ENCODE measurements at regions not wholly inside any gene's neighbourhood (a gene's known extent, or its start where the extent isn't known, plus 50 kb on each side); places are given as distances from the start of the nearest gene placed in this dataset.

- ATAC-seq (no peak), DNase-seq (ENCODE audit: low read depth, low spot score) (no peak)
- Histone ChIP-seq H3K4me1 (ENCODE audit: control insufficient read depth, insufficient read depth, low read length) (no peaks in the 10 kb centered on the region), H3K36me3 (ENCODE audit: control insufficient read depth, insufficient read depth, low read length) (no peaks in the 10 kb centered on the region), H3K9me3 (ENCODE audit: control insufficient read depth, insufficient read depth, low read depth, low read length) (no peaks in the 10 kb centered on the region), H3K27ac (ENCODE audit: low read length) (no peak overlapping the region), H3K27me3 (ENCODE audit: control insufficient read depth, insufficient read depth, low read length) (no peaks in the 10 kb centered on the region), H3K4me3 (ENCODE audit: low read depth in 2 of 2, low read length in 2 of 2) (no peak overlapping the region)
- in situ Hi-C loops (cut with HindIII; ENCODE audit: low pct_unique_long_range_greater_than_20kb, low sequenced_read_pairs), result no loop called here
- CTCF ChIA-PET, result no interaction called here
- intact Hi-C loops (cut with micrococcal nuclease; ENCODE audit: unreplicated experiment), result no loop called here
- no TSS peak for BruUV-seq (replicated peaks)
- TF ChIP-seq REST (IDR thresholded peaks at IDR 0.05; ENCODE audit: insufficient read depth in 1 of 2, low read depth in 2 of 2, low read length in 1 of 2) (no peak), POLR2AphosphoS5 (IDR thresholded peaks at IDR 0.05; ENCODE audit: low read depth, low read length) (no peak), SIN3A (IDR thresholded peaks at IDR 0.05; ENCODE audit: borderline replicate concordance, insufficient read depth, low read depth, low read length) (no peak), CTCF (IDR thresholded peaks at IDR 0.05) (no peak), TCF7L2 (IDR thresholded peaks at IDR 0.05; ENCODE audit: low read depth, low read length) (no peak)
- POLR2A ChIA-PET, result no interaction called here
These were observed 235.0 kb upstream of the FGGY start for GRCh38 chr1:59061876-59062275.

- no peaks in the 10 kb centered on the region for H3K4me1 ChIP-seq (ENCODE audit: control insufficient read depth, insufficient read depth, low read length)
- ATAC-seq (no peak), DNase-seq (ENCODE audit: low read depth, low spot score) (no peak)
- intact Hi-C loops (cut with micrococcal nuclease; ENCODE audit: unreplicated experiment) (no loop called here), in situ Hi-C loops (cut with HindIII; ENCODE audit: low pct_unique_long_range_greater_than_20kb, low sequenced_read_pairs) (no loop called here)
- no peak overlapping the region for H3K27ac ChIP-seq (ENCODE audit: low read length)
- POLR2A ChIA-PET, result interaction anchor here (0.9 kb wide), 1 partner anchor 9 kb away, joined by 3 read pairs; no protein-coding TSS in a partner anchor
- CTCF ChIA-PET, result no interaction called here
- H3K9me3 ChIP-seq (ENCODE audit: control insufficient read depth, insufficient read depth, low read depth, low read length), result no peaks in the 10 kb centered on the region
- TF ChIP-seq TCF7L2 (IDR thresholded peaks at IDR 0.05; ENCODE audit: low read depth, low read length) (no peak), POLR2AphosphoS5 (IDR thresholded peaks at IDR 0.05; ENCODE audit: low read depth, low read length) (no peak), CTCF (IDR thresholded peaks at IDR 0.05) (no peak), SIN3A (IDR thresholded peaks at IDR 0.05; ENCODE audit: borderline replicate concordance, insufficient read depth, low read depth, low read length) (no peak), REST (IDR thresholded peaks at IDR 0.05; ENCODE audit: insufficient read depth in 1 of 2, low read depth in 2 of 2, low read length in 1 of 2) (no peak)
- H3K4me3 ChIP-seq (ENCODE audit: low read depth in 2 of 2, low read length in 2 of 2), result no peak overlapping the region
- no peaks in the 10 kb centered on the region for H3K36me3 ChIP-seq (ENCODE audit: control insufficient read depth, insufficient read depth, low read length)
- no TSS peak for BruUV-seq (replicated peaks)
- no peaks in the 10 kb centered on the region for H3K27me3 ChIP-seq (ENCODE audit: control insufficient read depth, insufficient read depth, low read length)
These were observed 234.2 kb upstream of the FGGY start for GRCh38 chr1:59062743-59063142.
